ENCODE measurements at regions not wholly inside any gene's neighbourhood (a gene's known extent, or its start where the extent isn't known, plus 50 kb on each side); places are given as distances from the start of the nearest gene placed in this dataset.

GRCh38 chr1:64388336-64388735, 81.6 kb upstream of the CACHD1 start:
- no peak overlapping the region for H3K27ac ChIP-seq (ENCODE audit: low read length in 2 of 2)
- H3K79me2 ChIP-seq (ENCODE audit: control insufficient read depth, insufficient read depth, low read length), result no peaks in the 10 kb centered on the region
- Mint-ChIP-seq H3K27me3 (no peaks in the 10 kb centered on the region), H3K27ac (no peak overlapping the region), H3K4me1 (no peaks in the 10 kb centered on the region), H3K4me3 (no peak overlapping the region), H3K9me3 (ENCODE audit: insufficient read depth) (no peaks in the 10 kb centered on the region)
- no peak overlapping the region for H3K4me2 ChIP-seq (replicated peaks; ENCODE audit: low read depth, low read length, poor library complexity, severe bottlenecking)
- no peak overlapping the region for H3K4me3 ChIP-seq (ENCODE audit: control extremely low read depth in 1 of 5, extremely low read depth in 1 of 5, insufficient read depth in 1 of 5, low read depth in 2 of 5, low read length in 4 of 5)
- H3K9ac ChIP-seq (ENCODE audit: low read length), result no peak overlapping the region
- no peak for ATAC-seq (ENCODE audit: low read depth)
- H4K20me1 ChIP-seq (ENCODE audit: control insufficient read depth, insufficient read depth, low read length, poor library complexity, severe bottlenecking), result no peaks in the 10 kb centered on the region
- intact Hi-C loops (cut with micrococcal nuclease), result no loop called here
- H3K36me3 ChIP-seq (replicated peaks in 1 of 2; ENCODE audit: control extremely low read depth in 1 of 2, control insufficient read depth in 1 of 2, extremely low read depth in 1 of 2, insufficient read depth in 2 of 2, low read length in 1 of 2), result no peaks in the 10 kb centered on the region
- WGBS (ENCODE audit: insufficient coverage), result 100% methylated on average over 1 of the region's 1 CpG
- no peak overlapping the region for H2AFZ ChIP-seq (ENCODE audit: insufficient read depth, low read depth, low read length, poor library complexity, severe bottlenecking)
- no peaks in the 10 kb centered on the region for H3K4me1 ChIP-seq (ENCODE audit: control insufficient read depth in 2 of 2, insufficient read depth in 2 of 2, low read length in 2 of 2)
- ChIA-PET CTCF (no interaction called here), POLR2A (no interaction called here)
- DNase-seq, result no peak
- no peaks in the 10 kb centered on the region for H3K27me3 ChIP-seq (replicated peaks in 1 of 4; ENCODE audit: control extremely low read depth in 1 of 4, control insufficient read depth in 3 of 4, insufficient read depth in 4 of 4, low read length in 3 of 4)
- H3K9me3 ChIP-seq (ENCODE audit: control extremely low read depth in 1 of 3, control insufficient read depth in 2 of 3, insufficient read depth in 1 of 3, low read length in 2 of 3), result no peaks in the 10 kb centered on the region
- TF ChIP-seq CTCF (IDR thresholded peaks at IDR 0.05) (no peak), EZH2 (IDR thresholded peaks at IDR 0.05; ENCODE audit: borderline replicate concordance, insufficient read depth, low read depth, low read length, poor library complexity, severe bottlenecking) (no peak)

- WGBS (ENCODE audit: insufficient coverage), result no CpG with 5 or more reads among the region's 2 CpGs
- Histone ChIP-seq H3K27ac (ENCODE audit: low read length in 2 of 2) (no peak overlapping the region), H3K4me3 (ENCODE audit: control extremely low read depth in 1 of 5, extremely low read depth in 1 of 5, insufficient read depth in 1 of 5, low read depth in 2 of 5, low read length in 4 of 5) (no peak overlapping the region), H3K27me3 (replicated peaks in 1 of 4; ENCODE audit: control extremely low read depth in 1 of 4, control insufficient read depth in 3 of 4, insufficient read depth in 4 of 4, low read length in 3 of 4) (no peaks in the 10 kb centered on the region), H3K9ac (ENCODE audit: low read length) (no peak overlapping the region), H3K4me1 (ENCODE audit: control insufficient read depth in 2 of 2, insufficient read depth in 2 of 2, low read length in 2 of 2) (no peaks in the 10 kb centered on the region), H2AFZ (ENCODE audit: insufficient read depth, low read depth, low read length, poor library complexity, severe bottlenecking) (no peak overlapping the region), H3K36me3 (replicated peaks in 1 of 2; ENCODE audit: control extremely low read depth in 1 of 2, control insufficient read depth in 1 of 2, extremely low read depth in 1 of 2, insufficient read depth in 2 of 2, low read length in 1 of 2) (no peaks in the 10 kb centered on the region), H4K20me1 (ENCODE audit: control insufficient read depth, insufficient read depth, low read length, poor library complexity, severe bottlenecking) (no peaks in the 10 kb centered on the region), H3K9me3 (ENCODE audit: control extremely low read depth in 1 of 3, control insufficient read depth in 2 of 3, insufficient read depth in 1 of 3, low read length in 2 of 3) (no peaks in the 10 kb centered on the region), H3K79me2 (ENCODE audit: control insufficient read depth, insufficient read depth, low read length) (no peaks in the 10 kb centered on the region), H3K4me2 (replicated peaks; ENCODE audit: low read depth, low read length, poor library complexity, severe bottlenecking) (no peak overlapping the region)
- peaks cover 6% of the 10 kb centered on the region for H3K27me3 Mint-ChIP-seq
- POLR2A ChIA-PET, result no interaction called here
- intact Hi-C loops (cut with micrococcal nuclease), result no loop called here
- no peak for TF ChIP-seq CTCF (IDR thresholded peaks at IDR 0.05)
- TF ChIP-seq EZH2 (IDR thresholded peaks at IDR 0.05; ENCODE audit: borderline replicate concordance, insufficient read depth, low read depth, low read length, poor library complexity, severe bottlenecking), result no peak
- no peaks in the 10 kb centered on the region for H3K9me3 Mint-ChIP-seq (ENCODE audit: insufficient read depth)
- no peak overlapping the region for H3K4me3 Mint-ChIP-seq
- H3K4me1 Mint-ChIP-seq, result no peaks in the 10 kb centered on the region
- ATAC-seq (ENCODE audit: low read depth) (no peak), DNase-seq (no peak)
- CTCF ChIA-PET, result no interaction called here
- no peak overlapping the region for H3K27ac Mint-ChIP-seq
Observed at GRCh38 chr1:64392109-64392508, 77.8 kb upstream of the CACHD1 start.
